PC-3 (cell line): ENCODE measurements at regions not wholly inside any gene's neighbourhood (a gene's known extent, or its start where the extent isn't known, plus 50 kb on each side); places are given as distances from the start of the nearest gene placed in this dataset.

Experiments used
- CTCF ChIP-seq: fragments of 300-600 bp; sonication (generic); conservative IDR thresholded peaks from 2 replicates; pipeline ENCODE4 v1.5.1; 2017; ENCODE audit warnings: antibody characterized with exemption, low read depth, mild to moderate bottlenecking, low read length
- EZH2phosphoT487 ChIP-seq: fragments of 300-600 bp; sonication (generic); IDR thresholded peaks from 2 replicates; pipeline ENCODE4 v1.6.1; 2018; ENCODE audit warnings: mild to moderate bottlenecking, antibody characterized with exemption, low read length, borderline replicate concordance

DNA sequence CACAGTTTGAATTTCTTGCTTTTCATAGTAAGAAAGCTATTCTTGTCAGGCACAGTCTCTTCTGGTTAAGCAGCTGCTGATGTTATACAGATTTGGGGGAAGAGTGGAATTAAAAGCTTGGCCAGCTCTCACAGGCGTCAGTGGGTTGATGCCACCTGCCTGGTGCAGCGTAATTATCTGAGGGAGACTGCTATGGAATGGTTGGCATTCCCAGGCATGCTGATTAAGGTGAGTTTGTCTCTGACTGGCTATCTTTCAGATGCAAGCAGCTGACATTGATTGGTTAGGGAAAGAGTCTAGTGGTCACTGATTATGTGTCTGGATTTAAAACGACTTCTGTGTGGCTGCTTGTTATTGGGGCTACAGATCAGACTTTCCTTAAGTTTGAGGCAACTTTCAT is 948.4 kb downstream of the UQCRFS1 start:
- TF ChIP-seq CTCF: no peak
- TF ChIP-seq EZH2phosphoT487: no peak
